ENCODE measurements at regions not wholly inside any gene's neighbourhood (a gene's known extent, or its start where the extent isn't known, plus 50 kb on each side); places are given as distances from the start of the nearest gene placed in this dataset.

GRCh38 chr12:43241986-43242385 lies 310.0 kb downstream of the ADAMTS20 start:
- TF ChIP-seq CTCF (conservative IDR thresholded peaks at IDR 0.05 in 1 of 2, IDR thresholded peaks at IDR 0.05 in 1 of 2; ENCODE audit: low read depth in 1 of 2, low read length in 2 of 2) (no peak), EZH2 (IDR thresholded peaks at IDR 0.05; ENCODE audit: low read length, missing control alignments) (no peak)

All from fibroblast of lung (primary cell).